ENCODE measurements at regions not wholly inside any gene's neighbourhood (a gene's known extent, or its start where the extent isn't known, plus 50 kb on each side); places are given as distances from the start of the nearest gene placed in this dataset.
"Not testable (repeated sequence)": the region's sequence is repeated elsewhere in the genome, so short reads cannot be mapped to it uniquely, and the experiment has no call there.

DNA sequence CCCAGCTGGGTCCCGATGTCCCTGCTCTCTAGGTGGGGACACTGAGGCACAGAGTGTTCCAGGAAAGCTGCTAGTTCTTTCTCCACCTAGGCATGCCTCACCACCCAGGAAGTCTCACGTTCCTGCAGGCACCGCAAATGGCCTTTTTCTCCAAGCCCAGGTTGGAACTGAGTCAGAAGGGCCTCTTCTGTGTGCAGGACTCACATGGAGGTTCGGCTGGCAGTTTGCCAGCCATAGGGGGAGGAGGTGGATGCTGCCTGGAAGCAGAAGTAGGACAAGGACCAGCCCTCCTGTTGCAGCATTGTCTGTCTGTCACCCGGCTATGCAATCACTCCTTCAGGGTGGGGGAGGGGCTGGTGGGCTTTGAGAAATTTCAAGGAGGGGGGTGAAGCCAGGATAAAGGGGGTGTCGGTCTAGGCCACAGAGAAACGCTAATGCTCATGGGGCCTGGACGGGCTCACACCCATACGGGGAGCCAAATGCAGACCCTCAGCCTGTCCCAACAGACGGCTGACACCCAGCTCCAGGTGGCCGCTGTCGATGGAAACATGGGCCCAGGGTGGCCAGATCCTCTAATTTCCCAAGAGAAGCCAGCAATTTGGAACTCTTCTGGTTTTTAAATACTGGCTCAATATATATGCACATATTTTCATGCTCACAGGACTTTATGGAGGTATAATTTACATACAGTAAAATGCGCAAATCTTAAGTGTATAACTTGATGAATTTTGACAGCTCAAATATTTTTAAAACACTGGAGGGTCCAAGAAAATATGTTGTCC, 120.5 kb downstream of the PHETA1 start:
- H3K27me3 ChIP-seq (replicated peaks; ENCODE audit: control insufficient read depth, insufficient read depth, low read length) = no peaks in the 10 kb centered on the region; the same call in none of the 2 replicates
- no peak overlapping the region for H3K4me3 ChIP-seq (replicated peaks; ENCODE audit: low read depth, low read length)
- H3K36me3 ChIP-seq (ENCODE audit: control insufficient read depth, insufficient read depth, low read length) = no peaks in the 10 kb centered on the region
- TF ChIP-seq, protein P1, sequence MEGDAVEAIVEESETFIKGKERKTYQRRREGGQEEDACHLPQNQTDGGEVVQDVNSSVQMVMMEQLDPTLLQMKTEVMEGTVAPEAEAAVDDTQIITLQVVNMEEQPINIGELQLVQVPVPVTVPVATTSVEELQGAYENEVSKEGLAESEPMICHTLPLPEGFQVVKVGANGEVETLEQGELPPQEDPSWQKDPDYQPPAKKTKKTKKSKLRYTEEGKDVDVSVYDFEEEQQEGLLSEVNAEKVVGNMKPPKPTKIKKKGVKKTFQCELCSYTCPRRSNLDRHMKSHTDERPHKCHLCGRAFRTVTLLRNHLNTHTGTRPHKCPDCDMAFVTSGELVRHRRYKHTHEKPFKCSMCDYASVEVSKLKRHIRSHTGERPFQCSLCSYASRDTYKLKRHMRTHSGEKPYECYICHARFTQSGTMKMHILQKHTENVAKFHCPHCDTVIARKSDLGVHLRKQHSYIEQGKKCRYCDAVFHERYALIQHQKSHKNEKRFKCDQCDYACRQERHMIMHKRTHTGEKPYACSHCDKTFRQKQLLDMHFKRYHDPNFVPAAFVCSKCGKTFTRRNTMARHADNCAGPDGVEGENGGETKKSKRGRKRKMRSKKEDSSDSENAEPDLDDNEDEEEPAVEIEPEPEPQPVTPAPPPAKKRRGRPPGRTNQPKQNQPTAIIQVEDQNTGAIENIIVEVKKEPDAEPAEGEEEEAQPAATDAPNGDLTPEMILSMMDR (IDR thresholded peaks at IDR 0.05; ENCODE audit: insufficient read depth, low read length, poor library complexity, severe bottlenecking) = no peak
- DNase-seq (ENCODE audit: extremely low read depth, insufficient read length) = no peak

DNA sequence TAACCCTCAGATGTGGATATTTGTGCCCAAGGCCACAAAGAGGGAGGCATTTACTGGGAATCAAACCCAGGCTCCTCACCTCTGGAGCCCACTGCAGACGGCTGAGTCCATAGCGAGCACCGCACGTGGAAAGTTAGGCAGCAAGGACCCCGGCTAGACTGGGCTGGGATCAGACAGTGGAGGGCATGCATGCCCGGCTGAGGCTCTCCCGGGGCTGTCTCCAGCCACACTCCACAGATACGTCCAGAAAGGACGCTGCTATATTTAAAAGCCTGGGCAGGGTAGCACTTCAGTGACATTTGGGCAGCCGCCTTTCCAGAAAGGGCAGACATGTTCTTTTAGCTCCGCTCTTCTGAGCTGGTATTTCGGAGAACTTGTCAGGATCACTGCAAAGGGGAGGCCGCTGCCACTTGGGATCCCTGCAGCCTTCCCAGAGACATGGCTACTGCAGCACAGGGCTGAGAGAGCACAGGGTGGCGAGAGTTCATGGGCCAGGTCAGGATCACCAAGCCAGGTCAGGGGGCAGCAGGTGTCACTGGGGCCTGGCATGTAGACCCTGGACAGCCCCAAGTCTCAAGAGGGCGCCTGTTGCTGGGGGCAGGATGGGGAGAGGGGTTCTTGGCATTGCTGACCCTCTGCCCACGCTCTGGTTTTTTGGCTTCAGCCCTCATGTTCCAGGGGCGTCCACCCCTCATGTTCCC, 121.7 kb downstream of the PHETA1 start:
- no peaks in the 10 kb centered on the region; the same call in none of the 2 replicates for H3K27me3 ChIP-seq (replicated peaks; ENCODE audit: control insufficient read depth, insufficient read depth, low read length)
- TF ChIP-seq, protein P1 (IDR thresholded peaks at IDR 0.05; ENCODE audit: insufficient read depth, low read length, poor library complexity, severe bottlenecking) = no peak
- H3K36me3 ChIP-seq (ENCODE audit: control insufficient read depth, insufficient read depth, low read length) = no peaks in the 10 kb centered on the region
- no peak overlapping the region for H3K4me3 ChIP-seq (replicated peaks; ENCODE audit: low read depth, low read length)
- DNase-seq (ENCODE audit: extremely low read depth, insufficient read length) = no peak

DNA sequence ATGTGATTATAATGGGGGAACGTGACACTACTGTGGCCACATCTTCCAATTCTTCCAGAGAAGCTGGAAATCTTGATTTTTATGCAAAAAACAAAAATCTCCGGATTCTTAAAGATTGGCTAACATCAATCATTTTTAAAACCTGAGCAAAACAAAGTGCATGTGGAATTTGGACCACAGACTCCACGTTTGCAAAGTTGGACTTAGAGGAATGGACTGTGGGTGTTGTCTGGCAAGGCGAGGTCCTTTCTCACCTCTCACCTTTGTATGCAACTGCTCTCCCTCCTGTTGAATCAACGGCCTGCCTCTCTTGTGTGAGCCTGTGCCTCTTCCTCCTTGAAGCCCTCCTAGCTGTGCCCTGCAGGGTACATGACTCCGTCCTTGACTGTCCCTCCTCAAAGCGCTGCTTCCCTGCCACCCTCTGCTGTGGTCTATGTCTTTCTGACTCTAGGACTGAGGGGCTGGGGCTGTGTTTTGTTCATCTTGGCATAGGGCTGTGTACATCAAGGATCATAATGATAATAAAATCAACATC, 122.4 kb downstream of the PHETA1 start:
- Histone ChIP-seq H3K36me3 (ENCODE audit: control insufficient read depth, insufficient read depth, low read length) (no peaks in the 10 kb centered on the region), H3K27me3 (replicated peaks; ENCODE audit: control insufficient read depth, insufficient read depth, low read length) (no peaks in the 10 kb centered on the region; the same call in none of the 2 replicates), H3K4me3 (replicated peaks; ENCODE audit: low read depth, low read length) (no peak overlapping the region)
- no peak for DNase-seq (ENCODE audit: extremely low read depth, insufficient read length)
- TF ChIP-seq, protein P1 (IDR thresholded peaks at IDR 0.05; ENCODE audit: insufficient read depth, low read length, poor library complexity, severe bottlenecking) = no peak

DNA sequence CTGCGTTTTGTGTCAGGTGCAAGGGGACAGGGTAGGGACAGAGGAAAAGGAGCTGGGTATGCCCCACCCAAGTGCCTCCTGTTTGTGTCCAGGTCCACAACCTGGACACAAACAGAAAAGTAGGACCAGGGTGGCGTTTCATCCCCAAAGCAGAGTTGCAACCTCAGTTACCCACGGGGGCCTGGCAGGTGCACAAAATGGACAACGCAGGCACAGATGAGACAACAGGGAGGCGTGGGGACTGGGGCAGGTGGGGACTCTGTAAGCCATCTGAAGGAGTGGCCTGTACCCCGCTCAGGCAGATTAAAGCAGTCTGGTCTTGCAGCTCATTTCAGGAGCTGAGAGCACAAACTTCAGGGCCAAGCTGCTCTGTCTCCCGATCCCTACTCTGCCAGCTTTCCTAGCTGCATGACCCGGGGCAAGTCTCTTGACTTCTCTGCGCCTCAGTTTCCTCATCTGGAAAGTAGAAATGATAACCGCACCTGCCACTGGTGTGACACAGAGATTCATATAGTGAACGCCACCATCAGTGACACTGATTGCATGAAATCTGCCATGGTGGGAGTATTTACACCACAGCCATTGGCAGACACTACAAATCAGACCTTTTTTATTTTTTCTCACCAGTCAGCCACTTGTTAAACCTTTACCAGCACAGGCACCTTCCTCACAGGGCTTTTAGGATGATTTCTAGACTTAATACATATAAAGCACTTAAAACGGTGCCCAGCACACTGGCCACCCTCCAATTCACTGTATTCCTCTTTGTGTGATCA, 123.0 kb downstream of the PHETA1 start:
- DNase-seq (ENCODE audit: extremely low read depth, insufficient read length) = no peak
- TF ChIP-seq, protein P1 (IDR thresholded peaks at IDR 0.05; ENCODE audit: insufficient read depth, low read length, poor library complexity, severe bottlenecking) = no peak
- no peaks in the 10 kb centered on the region for H3K36me3 ChIP-seq (ENCODE audit: control insufficient read depth, insufficient read depth, low read length)
- H3K27me3 ChIP-seq (replicated peaks; ENCODE audit: control insufficient read depth, insufficient read depth, low read length) = no peaks in the 10 kb centered on the region; the same call in none of the 2 replicates
- no peak overlapping the region for H3K4me3 ChIP-seq (replicated peaks; ENCODE audit: low read depth, low read length)

DNA sequence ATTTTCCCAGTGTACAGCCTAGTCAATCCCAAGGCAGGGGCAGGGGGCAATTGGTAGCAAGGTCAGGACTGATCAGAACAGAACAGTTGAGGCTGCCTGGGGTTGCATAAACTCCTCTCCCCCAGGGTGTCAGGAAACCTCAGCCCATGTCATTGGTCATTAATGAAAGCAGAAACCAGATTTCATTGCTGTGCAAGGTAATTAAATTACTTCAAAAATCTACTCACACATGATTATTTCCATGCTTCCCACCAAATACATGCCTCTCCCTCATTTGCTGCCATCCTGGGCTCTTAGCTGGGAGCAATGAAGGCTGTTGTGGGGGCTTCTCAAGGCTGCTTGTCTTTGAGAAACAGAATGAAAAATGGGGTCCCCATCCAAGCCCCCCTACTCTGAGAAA, 124.2 kb downstream of the PHETA1 start:
- Histone ChIP-seq H3K27me3 (replicated peaks; ENCODE audit: control insufficient read depth, insufficient read depth, low read length) (no peaks in the 10 kb centered on the region; the same call in none of the 2 replicates), H3K36me3 (ENCODE audit: control insufficient read depth, insufficient read depth, low read length) (no peaks in the 10 kb centered on the region), H3K4me3 (replicated peaks; ENCODE audit: low read depth, low read length) (no peak overlapping the region)
- no peak for DNase-seq (ENCODE audit: extremely low read depth, insufficient read length)
- TF ChIP-seq, protein P1 (IDR thresholded peaks at IDR 0.05; ENCODE audit: insufficient read depth, low read length, poor library complexity, severe bottlenecking) = no peak

DNA sequence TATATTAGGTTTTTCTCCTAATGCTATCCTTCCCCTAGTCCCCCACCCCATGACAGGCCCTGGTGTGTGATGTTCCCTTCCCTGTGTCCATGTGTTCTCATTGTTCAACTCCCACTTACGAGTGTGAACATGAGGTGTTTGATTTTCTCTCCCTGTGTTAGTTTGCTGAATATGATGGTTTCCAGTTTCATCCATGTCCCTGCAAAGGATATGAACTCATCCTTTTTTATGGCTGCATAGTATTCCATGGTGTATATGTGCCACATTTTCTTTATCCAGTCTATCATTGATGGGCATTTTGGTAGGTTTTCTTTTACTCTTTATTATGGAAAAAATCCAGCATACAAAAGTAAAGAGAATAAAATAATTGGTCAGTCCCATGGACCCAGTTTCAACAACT, 126.1 kb downstream of the PHETA1 start:
- H3K27me3 ChIP-seq (replicated peaks; ENCODE audit: control insufficient read depth, insufficient read depth, low read length); DNase-seq (ENCODE audit: extremely low read depth, insufficient read length); H3K36me3 ChIP-seq (ENCODE audit: control insufficient read depth, insufficient read depth, low read length); H3K4me3 ChIP-seq (replicated peaks; ENCODE audit: low read depth, low read length): not testable (repeated sequence)

All from GM06990 (cell line).